H9 (cell line): ENCODE measurements at regions not wholly inside any gene's neighbourhood (a gene's known extent, or its start where the extent isn't known, plus 50 kb on each side); places are given as distances from the start of the nearest gene placed in this dataset.

Experiments
- DNase-seq: peaks from one replicate; pipeline ENCODE4 v3.0.0-alpha.2; 2017
- H2AFZ ChIP-seq: one replicate; pipeline ENCODE4 v1.6.1; 2013; ENCODE audit warnings: mild to moderate bottlenecking, low read length, control low read depth, moderate library complexity
- H2AK5ac ChIP-seq: 2 replicates; pipeline ENCODE4 v1.6.1; 2013; ENCODE audit warnings: low read length, control low read depth, mixed read lengths; ENCODE audit not compliant: insufficient read length
- H2BK120ac ChIP-seq: one replicate; pipeline ENCODE4 v1.6.1; 2013; ENCODE audit warnings: low read depth, mild to moderate bottlenecking, low read length, control low read depth, inconsistent platforms; ENCODE audit not compliant: poor library complexity, severe bottlenecking
- H2BK12ac ChIP-seq: 2 replicates; pipeline ENCODE4 v1.6.1; 2013; ENCODE audit warnings: low read length, control low read depth, mixed read lengths, low read depth; ENCODE audit not compliant: insufficient read length
- H2BK15ac ChIP-seq: 2 replicates; pipeline ENCODE4 v1.6.1; 2013; ENCODE audit warnings: low read depth, low read length, control low read depth
- H2BK20ac ChIP-seq: one replicate; pipeline ENCODE4 v1.6.1; 2013; ENCODE audit warnings: low read depth, mild to moderate bottlenecking, low read length, control low read depth, inconsistent platforms; ENCODE audit not compliant: poor library complexity, severe bottlenecking
- H2BK5ac ChIP-seq: 2 replicates; pipeline ENCODE4 v1.6.1; 2013; ENCODE audit warnings: low read length, control low read depth, mixed read lengths; ENCODE audit not compliant: insufficient read length
- H3K14ac ChIP-seq: 2 replicates; pipeline ENCODE4 v1.6.1; 2013; ENCODE audit warnings: low read length, control low read depth; ENCODE audit not compliant: insufficient read depth
- H3K18ac ChIP-seq: 2 replicates; pipeline ENCODE4 v1.6.1; 2013; ENCODE audit warnings: low read depth, mild to moderate bottlenecking, mixed read lengths, low read length, control low read depth; ENCODE audit not compliant: insufficient read length
- H3K23ac ChIP-seq: 2 replicates; pipeline ENCODE4 v1.6.1; 2013; ENCODE audit warnings: low read length, control low read depth, mixed read lengths, low read depth; ENCODE audit not compliant: insufficient read length
- H3K23me2 ChIP-seq: 2 replicates; pipeline ENCODE4 v1.6.1; 2013; ENCODE audit warnings: low read depth, mild to moderate bottlenecking, mixed read lengths, low read length, control low read depth; ENCODE audit not compliant: insufficient read length, poor library complexity, severe bottlenecking
- H3K27ac ChIP-seq: 2 replicates; pipeline ENCODE4 v1.5.1; 2013; ENCODE audit warnings: low read length, control low read depth, mixed read lengths, low read depth; ENCODE audit not compliant: insufficient read length
- H3K27me3 ChIP-seq: 2 replicates; pipeline ENCODE4 v1.6.1; 2013; ENCODE audit warnings: low read length, control low read depth, inconsistent platforms; ENCODE audit not compliant: insufficient read depth
- H3K4ac ChIP-seq: 2 replicates; pipeline ENCODE4 v1.6.1; 2013; ENCODE audit warnings: low read depth, mild to moderate bottlenecking, control low read depth, inconsistent platforms, low read length, moderate library complexity
- H3K4me1 ChIP-seq: 2 replicates; pipeline ENCODE4 v1.6.1; 2013; ENCODE audit warnings: low read length, control low read depth, inconsistent platforms; ENCODE audit not compliant: insufficient read depth
- H3K4me2 ChIP-seq: 2 replicates; pipeline ENCODE4 v1.6.1; 2013; ENCODE audit warnings: low read length, control low read depth, mixed read lengths; ENCODE audit not compliant: insufficient read length, insufficient read depth
- H3K56ac ChIP-seq: 2 replicates; pipeline ENCODE4 v1.6.1; 2013; ENCODE audit warnings: low read depth, mild to moderate bottlenecking, mixed read lengths, low read length, control low read depth; ENCODE audit not compliant: insufficient read length
- H3K79me1 ChIP-seq: 2 replicates; pipeline ENCODE4 v1.6.1; 2013; ENCODE audit warnings: low read depth, mild to moderate bottlenecking, moderate library complexity, low read length, control low read depth, inconsistent platforms; ENCODE audit not compliant: insufficient read depth, poor library complexity, severe bottlenecking
- H3K79me2 ChIP-seq: 2 replicates; pipeline ENCODE4 v1.6.1; 2013; ENCODE audit warnings: low read length, control low read depth, inconsistent platforms; ENCODE audit not compliant: insufficient read depth
- H3K9ac ChIP-seq: 2 replicates; pipeline ENCODE4 v1.6.1; 2013; ENCODE audit warnings: low read length, control low read depth, mixed read lengths; ENCODE audit not compliant: insufficient read length; ENCODE audit errors: extremely low read depth
- H3K9me3 ChIP-seq: one replicate; pipeline ENCODE4 v1.6.1; 2013; ENCODE audit warnings: low read depth, low read length, inconsistent platforms; ENCODE audit not compliant: control insufficient read depth
- H3T11ph ChIP-seq: one replicate; pipeline ENCODE4 v1.6.1; 2013; ENCODE audit warnings: mild to moderate bottlenecking, low read length, control low read depth, inconsistent platforms
- H4K20me1 ChIP-seq: one replicate; pipeline ENCODE4 v1.6.1; 2013; ENCODE audit not compliant: control insufficient read depth, insufficient read length, insufficient read depth
- H4K5ac ChIP-seq: 2 replicates; pipeline ENCODE4 v1.6.1; 2013; ENCODE audit warnings: low read depth, mild to moderate bottlenecking, mixed read lengths, low read length, control low read depth; ENCODE audit not compliant: insufficient read length
- H4K8ac ChIP-seq: replicated peaks from 2 replicates; pipeline ENCODE4 v1.6.1; 2013; ENCODE audit warnings: low read length, control low read depth, mixed read lengths, low read depth; ENCODE audit not compliant: insufficient read length
- H4K91ac ChIP-seq: 2 replicates; pipeline ENCODE4 v1.6.1; 2013; ENCODE audit warnings: low read depth, mild to moderate bottlenecking, moderate library complexity, mixed read lengths, low read length, control low read depth; ENCODE audit not compliant: insufficient read length
- H3K27ac Mint-ChIP-seq, 3 experiments: 2 replicates in 2 of 3; 3 replicates in 1 of 3; pipeline ENCODE4 v1.8.0; 2020 to 2021; ENCODE audit warnings: mixed read lengths in 3 of 3, mild to moderate bottlenecking in 1 of 3, moderate library complexity in 1 of 3
- H3K27me3 Mint-ChIP-seq: 2 replicates; pipeline ENCODE4 v1.8.0; 2021; ENCODE audit warnings: low read depth, mild to moderate bottlenecking, moderate library complexity, mixed read lengths
- H3K36me3 Mint-ChIP-seq, 3 experiments: 2 replicates in 2 of 3; 3 replicates in 1 of 3; pipeline ENCODE4 v1.8.0; 2020 to 2021; ENCODE audit warnings: low read depth in 3 of 3, mixed read lengths in 3 of 3; ENCODE audit not compliant: insufficient read depth in 1 of 3
- H3K4me1 Mint-ChIP-seq, 2 experiments: 2 replicates each; pipeline ENCODE4 v1.8.0; 2020; ENCODE audit warnings: mixed read lengths in 2 of 2
- H3K4me3 Mint-ChIP-seq, 2 experiments: 2 replicates in 1 of 2; 3 replicates in 1 of 2; pipeline ENCODE4 v1.8.0; 2020 to 2021; ENCODE audit warnings: mild to moderate bottlenecking in 2 of 2, mixed read lengths in 2 of 2, moderate library complexity in 1 of 2
- H3K9me3 Mint-ChIP-seq, 2 experiments: 2 replicates in 1 of 2; 3 replicates in 1 of 2; pipeline ENCODE4 v1.8.0; 2020; ENCODE audit warnings: mild to moderate bottlenecking in 2 of 2, mixed read lengths in 2 of 2, moderate library complexity in 1 of 2
- CTCF ChIP-seq: fragments of 200-600 bp; sonication (generic); conservative IDR thresholded peaks from 3 replicates; pipeline ENCODE4 v1.8.0; 2021; ENCODE audit warnings: antibody characterized with exemption, mild to moderate bottlenecking
- WGBS: extraction: QIAGEN DNeasy Blood & Tissue Kit; methylation state at CpG from one replicate; pipeline ENCODE4 v1.1.7; 2013; ENCODE audit warnings: missing lambda C conversion rate, low lambda C conversion rate, mixed read lengths; ENCODE audit not compliant: insufficient read length; ENCODE audit errors: extremely low coverage; 5-methylcytosine and 5-hydroxymethylcytosine counted together

DNA sequence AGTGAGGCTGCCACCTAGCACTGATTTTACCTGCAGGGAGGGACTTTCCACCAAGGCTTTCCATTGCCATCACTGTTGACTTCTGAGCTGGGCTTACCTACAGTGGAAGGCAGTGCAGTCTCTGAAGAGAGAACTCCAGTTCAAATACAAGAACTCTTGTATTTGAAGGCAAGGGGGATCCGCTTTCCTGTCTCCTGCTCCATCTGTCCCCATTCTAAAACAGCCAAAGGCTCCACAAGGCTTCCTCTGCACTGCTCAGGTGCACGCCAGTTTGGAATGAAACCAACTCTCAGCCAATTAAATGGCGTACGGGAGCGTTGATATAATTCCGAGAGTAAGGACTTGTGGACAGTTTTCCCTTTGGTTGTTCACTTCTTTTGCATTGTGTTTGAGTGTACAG is 66.0 kb upstream of the CXCL14 start:
- Histone ChIP-seq H3K4ac (no peak overlapping the region), H3K27me3 (no peaks in the 10 kb centered on the region)

More for the DNA sequence above, 66.0 kb upstream of the CXCL14 start:
- no peak for TF ChIP-seq CTCF
- no peak overlapping the region for H3K4me3 Mint-ChIP-seq
- no peaks in the 10 kb centered on the region for H3K23me2 ChIP-seq
- no peak overlapping the region for H2BK20ac ChIP-seq
- H3K4me2 ChIP-seq: no peak overlapping the region
- H2BK120ac ChIP-seq: no peak overlapping the region
- H3K79me1 ChIP-seq: no peaks in the 10 kb centered on the region
- no peaks in the 10 kb centered on the region for H3K79me2 ChIP-seq
- no CpG with 5 or more reads among the region's 6 CpGs for WGBS
- no peak overlapping the region for H3T11ph ChIP-seq
- H4K20me1 ChIP-seq: no peaks in the 10 kb centered on the region
- H3K27me3 Mint-ChIP-seq: no peaks in the 10 kb centered on the region; the same call in none of the 2 replicates
- no peak overlapping the region for H3K23ac ChIP-seq
- no peak overlapping the region for H3K18ac ChIP-seq
- H2AFZ ChIP-seq: no peak overlapping the region
- H2BK5ac ChIP-seq: no peak overlapping the region
- H3K4me1 ChIP-seq: no peaks in the 10 kb centered on the region
- H2AK5ac ChIP-seq: no peak overlapping the region
- DNase-seq: no peak
- H2BK12ac ChIP-seq: no peak overlapping the region
- H3K14ac ChIP-seq: no peak overlapping the region
- no peak overlapping the region for H3K9ac ChIP-seq
- H4K91ac ChIP-seq: no peak overlapping the region
- no peak overlapping the region for H3K27ac Mint-ChIP-seq
- H4K8ac ChIP-seq: no peak overlapping the region
- no peak overlapping the region for H2BK15ac ChIP-seq
- H3K56ac ChIP-seq: no peak overlapping the region
- H3K36me3 Mint-ChIP-seq: no peaks in the 10 kb centered on the region
- H3K4me1 Mint-ChIP-seq: peaks cover 3 to 6% of the 10 kb centered on the region in 2 experiments; a peak in 2 of 4 replicates
- no peak overlapping the region for H4K5ac ChIP-seq
- H3K27ac ChIP-seq: no peak overlapping the region
- H3K9me3 ChIP-seq: no peaks in the 10 kb centered on the region
- no peaks in the 10 kb centered on the region for H3K9me3 Mint-ChIP-seq
